ENCODE measurements at regions not wholly inside any gene's neighbourhood (a gene's known extent, or its start where the extent isn't known, plus 50 kb on each side); places are given as distances from the start of the nearest gene placed in this dataset.

DNA sequence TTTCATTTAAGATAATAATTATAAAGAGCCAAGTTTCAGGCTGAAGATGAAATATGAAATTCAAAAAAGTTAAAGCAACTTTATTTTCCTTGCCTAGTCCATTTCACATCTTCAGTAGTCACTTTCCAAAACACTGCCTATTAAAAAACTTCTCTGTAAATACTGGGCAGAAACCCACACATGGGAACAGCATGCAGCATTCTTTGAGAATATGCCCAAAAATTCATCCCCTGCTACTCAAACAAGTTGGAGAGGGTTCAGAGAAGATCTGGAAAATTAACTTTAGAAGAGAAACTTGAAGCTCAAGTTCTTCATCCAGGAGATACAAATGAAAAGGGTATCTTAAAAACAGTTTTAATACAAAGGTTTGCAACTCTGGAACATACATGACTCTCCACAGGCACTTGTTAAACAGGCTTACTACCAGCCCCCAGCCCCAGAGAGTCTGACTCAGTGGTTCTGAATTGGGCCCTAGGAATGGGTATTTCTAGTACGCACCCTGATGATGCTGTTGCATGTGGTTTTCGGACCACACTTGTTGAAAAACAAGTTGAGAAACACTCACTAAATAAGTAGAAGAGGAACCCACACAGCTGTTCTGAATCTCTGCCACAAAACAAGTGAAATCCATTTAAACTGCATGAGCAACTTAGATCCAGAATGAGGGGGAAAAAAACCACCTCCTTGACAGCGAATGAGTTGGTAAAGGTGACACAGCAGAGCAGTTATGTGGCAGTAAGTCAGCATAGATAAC, 329.1 kb downstream of the SATB2 start:
- no peaks in the 10 kb centered on the region for H3K9me1 ChIP-seq (replicated peaks; ENCODE audit: control insufficient read depth, extremely low read depth, insufficient read depth, low read length)
- POLR2A ChIA-PET, result no interaction called here
- H3K4me2 ChIP-seq (ENCODE audit: insufficient read depth, low read length), result no peak overlapping the region
- dilution Hi-C loops (cut with MboI; ENCODE audit: extremely low pct_ligation_motif_present, low sequenced_read_pairs), result no loop called here
- TF ChIP-seq, protein P1, sequence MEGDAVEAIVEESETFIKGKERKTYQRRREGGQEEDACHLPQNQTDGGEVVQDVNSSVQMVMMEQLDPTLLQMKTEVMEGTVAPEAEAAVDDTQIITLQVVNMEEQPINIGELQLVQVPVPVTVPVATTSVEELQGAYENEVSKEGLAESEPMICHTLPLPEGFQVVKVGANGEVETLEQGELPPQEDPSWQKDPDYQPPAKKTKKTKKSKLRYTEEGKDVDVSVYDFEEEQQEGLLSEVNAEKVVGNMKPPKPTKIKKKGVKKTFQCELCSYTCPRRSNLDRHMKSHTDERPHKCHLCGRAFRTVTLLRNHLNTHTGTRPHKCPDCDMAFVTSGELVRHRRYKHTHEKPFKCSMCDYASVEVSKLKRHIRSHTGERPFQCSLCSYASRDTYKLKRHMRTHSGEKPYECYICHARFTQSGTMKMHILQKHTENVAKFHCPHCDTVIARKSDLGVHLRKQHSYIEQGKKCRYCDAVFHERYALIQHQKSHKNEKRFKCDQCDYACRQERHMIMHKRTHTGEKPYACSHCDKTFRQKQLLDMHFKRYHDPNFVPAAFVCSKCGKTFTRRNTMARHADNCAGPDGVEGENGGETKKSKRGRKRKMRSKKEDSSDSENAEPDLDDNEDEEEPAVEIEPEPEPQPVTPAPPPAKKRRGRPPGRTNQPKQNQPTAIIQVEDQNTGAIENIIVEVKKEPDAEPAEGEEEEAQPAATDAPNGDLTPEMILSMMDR (IDR thresholded peaks at IDR 0.05; ENCODE audit: extremely low read depth in 1 of 2, insufficient read depth in 1 of 2, low read depth in 1 of 2, low read length in 2 of 2), result no peak
- TF ChIP-seq EZH2 (IDR thresholded peaks at IDR 0.05; ENCODE audit: borderline replicate concordance, low read depth, low read length, severe bottlenecking) (no peak), POLR2A (IDR thresholded peaks at IDR 0.05; ENCODE audit: low read depth, low read length) (no peak), FOS (IDR thresholded peaks at IDR 0.05; ENCODE audit: borderline replicate concordance, insufficient read depth, low read length) (no peak), GATA2 (IDR thresholded peaks at IDR 0.05; ENCODE audit: insufficient read depth, insufficient read length, low read depth, low read length) (no peak), MYC (IDR thresholded peaks at IDR 0.05; ENCODE audit: low read depth, low read length) (no peak), POLR2AphosphoS5 (IDR thresholded peaks at IDR 0.05; ENCODE audit: insufficient read depth, low read depth, low read length) (no peak), JUN (IDR thresholded peaks at IDR 0.05; ENCODE audit: borderline replicate concordance, insufficient read depth, insufficient read length, low read depth) (no peak)
- TF ChIP-seq, protein P2, sequence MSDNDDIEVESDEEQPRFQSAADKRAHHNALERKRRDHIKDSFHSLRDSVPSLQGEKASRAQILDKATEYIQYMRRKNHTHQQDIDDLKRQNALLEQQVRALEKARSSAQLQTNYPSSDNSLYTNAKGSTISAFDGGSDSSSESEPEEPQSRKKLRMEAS (IDR thresholded peaks at IDR 0.05; ENCODE audit: insufficient read depth, insufficient read length), result no peak
- no peak overlapping the region for H3K4me3 ChIP-seq (replicated peaks in 1 of 3; ENCODE audit: insufficient read depth in 1 of 3, low read depth in 1 of 3, low read length in 3 of 3)
- BruUV-seq (replicated peaks), result no TSS peak
- DNase-seq (ENCODE audit: low read depth, low spot score) (no peak), FAIRE-seq (no peak)
- H3K36me3 ChIP-seq (ENCODE audit: control insufficient read depth in 2 of 2, extremely low read depth in 1 of 2, insufficient read depth in 2 of 2, low read length in 2 of 2), result no peaks in the 10 kb centered on the region
- no peaks in the 10 kb centered on the region for H3K9me3 ChIP-seq (replicated peaks; ENCODE audit: control insufficient read depth, insufficient read depth, low read length)
- intact Hi-C loops (cut with micrococcal nuclease), result no loop called here
- no peak overlapping the region for H3K27ac ChIP-seq (ENCODE audit: insufficient read depth, low read depth, low read length)
- no peaks in the 10 kb centered on the region for H4K20me1 ChIP-seq (replicated peaks; ENCODE audit: control insufficient read depth, extremely low read depth, insufficient read depth, low read length)
- H2AFZ ChIP-seq (ENCODE audit: low read depth, low read length), result no peak overlapping the region
- CTCF ChIA-PET, result no interaction called here
- no peaks in the 10 kb centered on the region for H3K27me3 ChIP-seq (ENCODE audit: control insufficient read depth in 2 of 2, insufficient read depth in 2 of 2, low read length in 2 of 2)
- no peaks in the 10 kb centered on the region for H3K79me2 ChIP-seq (ENCODE audit: control insufficient read depth, insufficient read depth, low read length)
- H3K9ac ChIP-seq (replicated peaks; ENCODE audit: extremely low read depth, insufficient read depth, low read length), result no peak overlapping the region
- H3K4me1 ChIP-seq (ENCODE audit: control insufficient read depth, extremely low read depth, insufficient read depth, low read length), result no peaks in the 10 kb centered on the region
